ENCODE measurements at regions not wholly inside any gene's neighbourhood (a gene's known extent, or its start where the extent isn't known, plus 50 kb on each side); places are given as distances from the start of the nearest gene placed in this dataset.

- TF ChIP-seq CTCF (IDR thresholded peaks at IDR 0.05) (no peak), POLR2A (IDR thresholded peaks at IDR 0.05) (no peak), EP300 (IDR thresholded peaks at IDR 0.05) (no peak)
- Histone ChIP-seq H3K4me3 (no peak overlapping the region), H3K9me3 (no peaks in the 10 kb centered on the region), H3K4me1 (ENCODE audit: insufficient read depth) (no peaks in the 10 kb centered on the region), H3K27ac (no peak overlapping the region), H3K27me3 (no peaks in the 10 kb centered on the region), H3K36me3 (no peaks in the 10 kb centered on the region)
- intact Hi-C loops (cut with DNase I) = no loop called here
- no peak for DNase-seq
- WGBS, 3 donors = 42 to 50% (median 46%) methylated on average over 4 of the region's 4 CpGs
These were observed 212.3 kb upstream of the TBX18 start for GRCh38 chr6:84976526-84977362.

GRCh38 chr6:84975316-84975715, 210.9 kb upstream of the TBX18 start:
- Histone ChIP-seq H3K4me3 (no peak overlapping the region), H3K4me1 (ENCODE audit: insufficient read depth) (no peaks in the 10 kb centered on the region), H3K9me3 (no peaks in the 10 kb centered on the region), H3K27ac (no peak overlapping the region), H3K27me3 (no peaks in the 10 kb centered on the region), H3K36me3 (no peaks in the 10 kb centered on the region)
- intact Hi-C loops (cut with DNase I) = no loop called here
- DNase-seq = no peak
- WGBS, 3 donors = 88 to 94% (median 88%) methylated on average over 1 of the region's 1 CpG
- no peak for TF ChIP-seq POLR2A (IDR thresholded peaks at IDR 0.05)
- TF ChIP-seq CTCF (IDR thresholded peaks at IDR 0.05) = no peak
- TF ChIP-seq EP300 (IDR thresholded peaks at IDR 0.05) = no peak

- Histone ChIP-seq H3K36me3 (no peaks in the 10 kb centered on the region), H3K27ac (no peak overlapping the region), H3K4me1 (ENCODE audit: insufficient read depth) (no peaks in the 10 kb centered on the region), H3K9me3 (no peaks in the 10 kb centered on the region), H3K27me3 (no peaks in the 10 kb centered on the region), H3K4me3 (no peak overlapping the region)
- TF ChIP-seq POLR2A (IDR thresholded peaks at IDR 0.05) (no peak), EP300 (IDR thresholded peaks at IDR 0.05) (no peak)
- intact Hi-C loops (cut with DNase I) = no loop called here
- WGBS, 3 donors = 72 to 88% (median 77%) methylated on average over 2 of the region's 2 CpGs
- DNase-seq = no peak
These were observed 209.2 kb upstream of the TBX18 start for GRCh38 chr6:84973606-84974005.

- WGBS, 3 donors = 91 to 92% (median 91%) methylated on average over 11 of the region's 11 CpGs
- intact Hi-C loops (cut with DNase I) = no loop called here
- no peak for DNase-seq
- H3K4me1 ChIP-seq (ENCODE audit: insufficient read depth) = no peaks in the 10 kb centered on the region
- H3K27me3 ChIP-seq = no peaks in the 10 kb centered on the region
- no peak for TF ChIP-seq EP300 (IDR thresholded peaks at IDR 0.05)
- TF ChIP-seq CTCF (IDR thresholded peaks at IDR 0.05) = no peak
- TF ChIP-seq POLR2A (IDR thresholded peaks at IDR 0.05) = no peak
- H3K27ac ChIP-seq = no peak overlapping the region
- H3K36me3 ChIP-seq = no peaks in the 10 kb centered on the region
- H3K4me3 ChIP-seq = no peak overlapping the region
- peaks cover 0 to 8% of the 10 kb centered on the region in 2 donors for H3K9me3 ChIP-seq
These were observed 203.6 kb upstream of the TBX18 start for GRCh38 chr6:84967965-84968364.

- H3K9me3 ChIP-seq = peaks cover 0 to 8% of the 10 kb centered on the region in 2 donors
- TF ChIP-seq POLR2A (IDR thresholded peaks at IDR 0.05) (no peak), EP300 (IDR thresholded peaks at IDR 0.05) (no peak), CTCF (IDR thresholded peaks at IDR 0.05) (no peak)
- H3K27ac ChIP-seq = no peak overlapping the region
- no peak overlapping the region for H3K4me3 ChIP-seq
- no peaks in the 10 kb centered on the region for H3K36me3 ChIP-seq
- DNase-seq = no peak
- no peaks in the 10 kb centered on the region for H3K4me1 ChIP-seq (ENCODE audit: insufficient read depth)
- H3K27me3 ChIP-seq = no peaks in the 10 kb centered on the region
- WGBS, 3 donors = 55 to 67% (median 62%) methylated on average over 7 of the region's 7 CpGs
- intact Hi-C loops (cut with DNase I) = no loop called here
These were observed 203.0 kb upstream of the TBX18 start for GRCh38 chr6:84967389-84967788.

All from ovary (tissue), 7 donors.